ENCODE measurements at regions not wholly inside any gene's neighbourhood (a gene's known extent, or its start where the extent isn't known, plus 50 kb on each side); places are given as distances from the start of the nearest gene placed in this dataset.

DNA sequence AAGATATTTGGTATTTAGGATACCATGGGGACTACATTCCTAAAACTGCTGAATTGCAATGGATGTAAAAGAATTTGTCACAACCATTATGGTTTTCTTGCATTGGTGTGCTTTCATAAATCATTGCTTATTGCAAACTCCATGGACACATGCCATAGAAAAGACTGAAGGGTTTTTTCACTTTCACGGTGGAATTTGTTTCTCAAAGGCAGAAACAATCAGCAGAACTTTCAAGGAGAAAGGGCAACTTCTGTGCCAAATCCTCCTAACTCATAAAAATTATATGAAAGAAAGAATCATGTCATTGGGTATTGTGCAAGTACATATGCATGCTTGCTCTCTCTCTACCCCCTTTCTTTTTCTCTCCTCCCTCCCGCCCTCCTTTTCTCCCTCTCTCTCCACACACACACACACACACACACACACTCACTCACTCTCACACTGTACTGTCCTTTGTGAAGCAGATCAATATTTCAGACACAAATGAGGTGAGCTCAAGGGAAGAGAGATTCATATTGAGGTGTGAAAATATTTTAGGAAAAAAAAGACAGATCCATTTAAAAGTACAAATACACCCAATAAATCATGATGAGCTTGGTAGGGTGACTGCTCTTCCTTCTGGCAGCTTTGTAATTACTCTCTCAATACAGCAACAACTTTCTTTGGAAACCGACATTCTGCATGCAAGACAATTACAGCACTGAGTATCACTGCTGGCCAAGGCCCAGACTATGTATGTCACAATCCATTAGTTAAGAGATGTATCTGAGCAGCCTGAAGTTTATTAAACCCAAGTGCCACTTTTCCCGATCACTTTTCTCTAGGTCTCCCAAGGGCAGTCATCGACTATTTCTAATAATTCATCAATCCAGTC lies 492.6 kb downstream of the TUSC7 start:
- no peak for DNase-seq

- DNase-seq: no peak
Measured at GRCh38 chr3:117217355-117217754, 507.8 kb downstream of the TUSC7 start.

DNA sequence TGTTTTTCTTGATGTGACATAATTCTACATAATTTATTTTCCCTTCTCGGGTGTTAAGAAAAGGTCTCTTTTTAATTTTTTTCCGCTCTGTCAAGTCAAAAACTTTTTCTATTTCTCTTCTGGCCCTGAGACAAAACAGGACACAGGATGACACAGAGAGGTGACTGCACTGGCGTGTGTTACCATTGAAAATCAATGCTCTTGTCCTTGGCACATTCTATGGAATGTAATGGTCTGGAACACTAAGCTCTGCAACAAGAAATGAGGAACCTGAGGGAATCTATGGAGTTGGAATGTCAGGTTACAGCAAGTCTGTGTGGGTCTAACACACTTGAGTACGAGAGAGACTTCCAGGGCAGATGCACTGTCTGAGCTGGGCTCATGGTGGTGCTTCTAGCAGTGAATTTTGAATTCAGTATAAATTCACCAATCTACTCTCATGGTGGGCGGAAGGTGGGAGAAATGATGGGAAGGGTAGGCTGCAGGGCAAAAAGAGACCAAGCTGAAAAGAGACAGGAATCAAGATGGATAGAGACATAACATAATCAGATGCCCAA lies 508.3 kb downstream of the TUSC7 start:
- DNase-seq: no peak

DNA sequence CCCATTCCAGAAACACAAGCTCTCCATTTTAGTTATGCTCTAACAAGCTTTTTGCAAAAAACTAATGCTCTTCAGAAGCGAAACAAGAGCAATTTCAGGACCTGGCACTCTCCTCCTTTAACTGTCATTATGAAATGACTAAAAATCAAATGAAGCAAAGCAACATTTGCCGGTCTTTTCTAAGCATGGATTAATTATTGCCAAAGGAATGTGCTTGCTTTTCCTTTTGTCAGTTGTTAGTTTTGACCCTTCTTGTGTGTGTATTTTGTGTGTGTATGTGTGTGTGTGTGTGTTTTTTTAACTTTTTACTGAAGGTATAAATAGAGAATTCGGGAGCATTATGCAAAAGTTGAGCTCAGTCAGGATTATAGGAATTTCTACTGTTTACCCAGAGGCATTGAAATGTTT lies 509.1 kb downstream of the TUSC7 start:
- DNase-seq: no peak

DNA sequence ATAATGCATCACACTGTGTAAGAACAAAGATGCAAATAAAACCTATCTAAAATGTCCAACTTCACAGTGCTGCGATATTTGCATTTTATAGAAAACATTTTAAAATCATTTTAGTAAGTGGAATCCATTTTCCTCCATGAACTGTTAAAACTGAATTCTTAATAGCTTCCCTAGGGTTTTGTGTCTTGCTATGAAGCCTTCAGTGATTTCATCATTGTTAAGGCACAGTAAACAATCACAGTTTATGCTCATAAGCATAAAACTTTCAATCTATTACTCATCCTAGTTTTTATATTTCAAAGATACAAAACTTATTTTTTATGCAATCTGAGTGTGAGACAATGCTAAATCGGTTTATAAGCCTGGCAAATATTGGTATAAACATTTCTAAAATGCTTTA lies 509.7 kb downstream of the TUSC7 start:
- DNase-seq: no peak

GRCh38 chr3:117226932-117227331 lies 517.4 kb downstream of the TUSC7 start:
- DNase-seq: no peak

DNA sequence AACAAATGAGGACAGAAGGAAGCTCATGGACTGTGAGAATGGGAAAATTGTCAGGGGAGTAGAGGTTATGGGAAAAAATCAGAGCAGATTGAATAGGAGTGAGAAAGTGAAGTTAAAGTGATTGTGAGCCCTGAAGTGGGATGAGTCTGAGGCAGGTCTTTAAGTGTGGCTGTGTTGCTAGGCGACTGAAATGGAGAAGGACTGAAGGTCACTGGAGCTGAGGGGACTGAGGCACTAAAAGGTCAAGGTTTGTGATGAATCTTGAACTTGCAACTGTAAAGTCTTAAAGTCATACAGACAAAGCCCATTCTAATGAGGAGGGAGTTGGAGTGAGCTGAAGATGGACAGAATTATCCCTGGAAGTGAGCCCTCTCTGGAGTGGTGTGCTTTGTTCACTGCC lies 518.9 kb downstream of the TUSC7 start:
- no peak for DNase-seq

GRCh38 chr3:117230924-117231323 lies 521.3 kb downstream of the TUSC7 start:
- no peak for DNase-seq

GRCh38 chr3:117234331-117234730 lies 524.8 kb downstream of the TUSC7 start:
- no peak for DNase-seq

GRCh38 chr3:117235304-117235703 lies 525.7 kb downstream of the TUSC7 start:
- no peak for DNase-seq

DNA sequence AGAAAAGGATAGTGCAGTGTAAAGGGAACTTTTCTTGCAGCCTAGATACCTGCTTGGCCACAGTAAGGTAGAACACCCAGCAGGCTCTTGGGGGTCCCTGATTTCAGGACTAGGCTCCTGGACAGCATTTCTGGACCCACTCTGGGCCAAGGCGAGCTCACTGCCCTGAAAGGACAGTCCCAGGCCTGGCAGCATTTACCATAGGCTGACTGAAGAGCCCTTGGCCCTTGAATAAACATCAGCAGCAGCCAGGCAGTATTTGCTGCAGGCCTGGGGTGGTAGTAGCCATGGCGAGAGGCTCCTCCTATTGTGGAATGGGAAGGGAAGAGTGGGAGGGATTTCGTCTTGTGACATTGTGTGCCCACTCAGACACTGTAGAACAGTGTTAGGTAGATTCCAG lies 529.2 kb downstream of the TUSC7 start:
- DNase-seq: no peak

DNA sequence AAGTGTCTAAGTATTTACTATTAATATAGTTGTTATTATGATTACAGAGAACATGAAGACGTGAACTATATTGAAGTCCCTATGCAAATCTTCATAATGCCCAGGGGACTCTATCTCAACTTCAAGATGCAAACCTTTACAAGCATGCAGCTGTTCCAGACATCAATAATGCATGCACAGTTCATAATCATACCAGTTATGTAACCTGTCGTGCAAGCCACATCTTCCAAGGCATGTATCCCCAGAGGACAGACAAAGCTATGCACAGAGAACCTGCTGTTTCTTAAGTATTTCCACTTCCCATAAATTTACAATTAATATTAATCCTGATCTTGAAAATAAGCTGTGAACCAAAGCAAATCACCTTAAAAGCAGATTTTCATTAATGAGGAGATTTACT lies 534.1 kb downstream of the TUSC7 start:
- DNase-seq: no peak

DNA sequence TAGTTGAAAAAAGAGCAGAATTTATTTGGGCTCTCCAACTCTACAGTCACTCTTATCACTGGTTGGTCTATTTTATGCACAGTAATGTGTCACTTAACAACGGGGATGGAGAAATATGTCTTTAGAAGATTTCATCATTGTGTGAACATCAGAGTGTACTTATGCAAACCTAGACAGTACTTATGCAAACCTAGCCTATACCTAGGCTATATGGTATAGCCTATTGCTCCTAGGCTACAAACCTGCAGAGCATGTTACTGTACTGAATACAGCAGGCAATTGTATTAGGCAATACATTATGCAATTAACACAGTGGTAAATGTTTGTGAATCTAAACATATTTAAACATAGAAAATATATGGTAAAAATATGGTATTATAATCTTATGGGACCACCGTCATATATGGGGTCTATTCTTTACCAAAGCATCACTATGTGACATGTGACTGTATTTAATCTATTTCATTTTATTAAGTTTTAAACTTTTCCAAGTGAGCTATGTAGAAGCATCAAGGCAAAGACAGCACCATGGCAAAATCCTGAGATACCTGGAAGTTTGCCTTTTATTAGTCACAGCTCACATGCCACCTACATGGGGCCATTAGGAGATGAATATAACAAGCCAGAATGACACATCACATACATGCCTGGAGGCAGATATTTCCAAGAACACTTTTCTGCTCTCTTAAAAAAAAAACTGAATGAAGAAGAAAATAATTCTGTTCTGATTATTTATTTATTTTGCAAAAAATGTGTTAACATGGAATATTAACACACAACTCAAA lies 537.4 kb downstream of the TUSC7 start:
- DNase-seq: no peak

GRCh38 chr3:117248153-117248552 lies 538.6 kb downstream of the TUSC7 start:
- no peak for DNase-seq

- DNase-seq: no peak
Measured at GRCh38 chr3:117252208-117252607, 542.6 kb downstream of the TUSC7 start.

- DNase-seq: no peak
Measured at GRCh38 chr3:117252651-117253050, 543.1 kb downstream of the TUSC7 start.

GRCh38 chr3:117253636-117254035 lies 544.1 kb downstream of the TUSC7 start:
- DNase-seq: no peak

DNA sequence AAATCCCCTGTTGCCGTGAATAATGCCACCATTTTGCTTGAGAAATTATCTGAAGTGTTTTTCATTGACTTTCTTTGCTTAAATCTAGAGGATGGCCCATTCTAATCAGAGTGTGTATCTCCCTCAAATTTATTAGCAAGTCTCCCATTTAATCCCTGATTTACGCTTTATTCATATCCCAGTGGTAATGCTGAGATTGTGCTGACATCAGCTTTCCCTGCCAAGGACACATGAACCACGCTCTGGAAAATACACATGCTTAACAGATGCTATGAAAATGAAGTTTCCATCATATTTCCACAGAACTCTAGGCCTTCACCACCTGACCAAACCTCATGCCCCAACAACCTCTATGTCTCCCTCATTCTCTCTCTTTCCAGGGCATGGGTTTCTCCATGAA lies 545.4 kb downstream of the TUSC7 start:
- DNase-seq: no peak

GRCh38 chr3:117255736-117256135 lies 546.2 kb downstream of the TUSC7 start:
- no peak for DNase-seq

GRCh38 chr3:117261983-117262421 lies 552.4 kb downstream of the TUSC7 start:
- no peak for DNase-seq

GRCh38 chr3:117263270-117263669 lies 553.7 kb downstream of the TUSC7 start:
- no peak for DNase-seq

GRCh38 chr3:117263745-117264144 lies 554.2 kb downstream of the TUSC7 start:
- no peak for DNase-seq

- DNase-seq: no peak
Measured at GRCh38 chr3:117264204-117264994, 554.8 kb downstream of the TUSC7 start.
